GM23248 (cell line): ENCODE measurements at regions not wholly inside any gene's neighbourhood (a gene's known extent, or its start where the extent isn't known, plus 50 kb on each side); places are given as distances from the start of the nearest gene placed in this dataset.
"Not testable (repeated sequence)": the region's sequence is repeated elsewhere in the genome, so short reads cannot be mapped to it uniquely, and the experiment has no call there.

ENCODE experiments used
- EZH2 ChIP-seq: fragments of 200-600 bp; sonication (generic); IDR thresholded peaks from 2 replicates; pipeline ENCODE4 v1.6.1; 2018; ENCODE audit warnings: antibody characterized with exemption, mild to moderate bottlenecking; ENCODE audit not compliant: insufficient read depth, poor library complexity, severe bottlenecking
- EZH2phosphoT487 ChIP-seq: fragments of 200-600 bp; sonication (generic); IDR thresholded peaks from 2 replicates; pipeline ENCODE4 v1.6.1; 2018; ENCODE audit warnings: antibody characterized with exemption, moderate library complexity, mild to moderate bottlenecking, low read depth; ENCODE audit not compliant: insufficient read depth

- TF ChIP-seq EZH2, EZH2phosphoT487: not testable (repeated sequence)
Observed at GRCh38 chr21:31513541-31513940, 146.0 kb upstream of the SOD1 start.
